AG08395 (cell line): ENCODE measurements at regions not wholly inside any gene's neighbourhood (a gene's known extent, or its start where the extent isn't known, plus 50 kb on each side); places are given as distances from the start of the nearest gene placed in this dataset.
A peak's percentile ranks its signal among the peaks of the same experiment; 100 is the strongest.
"Not testable (repeated sequence)": the region's sequence is repeated elsewhere in the genome, so short reads cannot be mapped to it uniquely, and the experiment has no call there.

ENCODE experiments used
- DNase-seq: peaks from one replicate; pipeline ENCODE4 v3.0.0; 2012; ENCODE audit warnings: mixed read lengths, low spot score

GRCh38 chr7:87007038-87007437, 52.4 kb downstream of the ELAPOR2 start:
- DNase-seq = no peak

DNA sequence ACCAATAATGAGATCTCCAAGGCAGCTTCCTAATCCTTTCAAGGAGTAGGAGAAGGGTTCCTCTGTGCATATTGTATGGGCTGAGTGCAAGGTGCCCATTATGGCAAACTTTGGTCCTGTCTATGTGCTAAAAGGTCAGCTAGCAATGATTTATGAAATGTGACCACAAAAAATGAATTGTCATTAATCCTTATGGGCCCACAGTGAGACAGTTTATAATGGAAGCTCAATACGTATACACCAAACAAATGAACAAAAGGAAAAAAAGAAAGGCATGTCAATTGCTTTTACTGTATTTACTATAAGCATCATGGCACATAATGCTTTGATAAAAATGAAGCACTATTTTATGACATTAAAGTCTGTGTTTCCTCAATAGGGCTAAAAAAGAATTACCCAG, 54.5 kb downstream of the ELAPOR2 start:
- no peak for DNase-seq

- no peak for DNase-seq
Observed at GRCh38 chr7:87003872-87004798, 55.3 kb downstream of the ELAPOR2 start.

- DNase-seq = peak; percentile 45
Observed at GRCh38 chr7:87001214-87001613, 58.2 kb downstream of the ELAPOR2 start.

DNA sequence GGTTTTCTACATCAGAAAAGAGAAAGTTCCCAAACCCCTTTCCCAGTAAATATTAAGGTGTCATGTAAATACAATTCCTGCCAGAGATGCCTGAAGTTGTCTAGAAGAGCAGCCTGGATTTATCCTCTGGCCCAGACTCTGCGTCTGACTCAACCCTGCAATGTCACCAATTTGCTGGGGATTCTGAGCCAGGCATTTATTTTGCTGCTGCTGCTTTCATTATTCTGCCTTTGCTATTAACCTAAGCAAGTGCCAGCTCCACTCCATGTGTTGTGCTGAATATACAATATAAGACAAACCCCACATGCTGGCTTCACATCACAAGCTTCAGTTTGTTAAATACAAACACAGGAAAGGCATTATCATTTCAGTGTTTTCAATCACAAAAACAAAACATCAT, 59.1 kb downstream of the ELAPOR2 start:
- peak; percentile 19 for DNase-seq

DNA sequence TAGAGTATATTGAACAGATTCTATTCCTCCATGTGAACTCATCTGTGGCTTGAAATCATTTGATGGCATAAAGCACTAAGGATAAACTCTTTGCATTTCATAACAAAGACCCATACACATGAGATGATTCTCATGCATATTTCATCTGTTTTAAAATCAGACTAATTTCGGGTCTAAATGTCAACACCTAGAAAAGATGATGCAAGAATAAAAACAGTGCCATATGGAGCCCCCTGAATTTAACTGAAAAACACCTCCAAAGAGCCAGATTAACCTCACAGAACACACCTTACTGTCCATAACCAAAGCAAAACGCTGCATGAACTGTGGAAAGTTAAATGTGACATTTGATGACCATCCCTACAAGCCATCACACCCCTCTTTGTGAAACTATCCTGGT, 59.7 kb downstream of the ELAPOR2 start:
- DNase-seq = no peak

- no peak for DNase-seq
Observed at GRCh38 chr7:86995814-86996213, 63.6 kb downstream of the ELAPOR2 start.

- no peak for DNase-seq
Observed at GRCh38 chr7:86995052-86995725, 64.3 kb downstream of the ELAPOR2 start.

- no peak for DNase-seq
Observed at GRCh38 chr7:86991771-86992191, 67.7 kb downstream of the ELAPOR2 start.

GRCh38 chr7:86991093-86991769, 68.2 kb downstream of the ELAPOR2 start:
- DNase-seq = no peak

DNA sequence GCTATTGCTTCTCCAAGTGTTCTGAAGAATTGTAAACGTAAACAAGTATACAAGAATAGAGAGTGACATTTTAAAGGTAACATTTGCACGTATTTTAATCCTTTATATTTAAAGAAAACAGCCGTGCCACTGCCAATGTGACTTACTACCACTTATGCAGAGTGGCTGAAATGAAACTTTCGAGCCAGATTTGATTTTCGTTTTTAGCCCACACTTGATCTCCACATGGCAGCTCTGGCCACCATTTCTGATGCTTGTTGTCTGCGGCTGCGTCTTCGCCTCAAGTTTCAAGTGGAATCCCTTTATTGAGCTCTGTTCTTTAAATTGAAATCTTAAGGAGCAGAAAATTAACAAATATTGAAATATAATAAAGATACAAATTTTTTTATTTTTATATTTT, 70.0 kb downstream of the ELAPOR2 start:
- no peak for DNase-seq

GRCh38 chr7:86987834-86988233, 71.6 kb downstream of the ELAPOR2 start:
- DNase-seq = not testable (repeated sequence)

DNA sequence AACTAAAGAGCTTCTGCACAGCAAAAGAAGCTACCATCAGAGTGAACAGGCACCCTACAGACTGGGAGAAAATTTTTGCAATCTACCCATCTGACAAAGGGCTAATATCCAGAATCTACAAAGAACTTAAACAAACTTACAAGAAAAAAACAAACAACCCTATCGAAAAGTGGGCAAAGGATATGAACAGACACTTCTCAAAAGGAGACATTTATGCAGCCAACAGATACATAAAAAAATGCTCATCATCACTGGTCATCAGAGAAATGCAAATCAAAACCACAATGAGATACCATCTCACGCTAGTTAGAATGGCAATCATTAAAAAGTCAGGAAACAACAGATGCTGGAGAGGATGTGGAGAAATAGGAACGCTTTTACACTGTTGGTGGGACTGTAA, 72.1 kb downstream of the ELAPOR2 start:
- not testable (repeated sequence) for DNase-seq

DNA sequence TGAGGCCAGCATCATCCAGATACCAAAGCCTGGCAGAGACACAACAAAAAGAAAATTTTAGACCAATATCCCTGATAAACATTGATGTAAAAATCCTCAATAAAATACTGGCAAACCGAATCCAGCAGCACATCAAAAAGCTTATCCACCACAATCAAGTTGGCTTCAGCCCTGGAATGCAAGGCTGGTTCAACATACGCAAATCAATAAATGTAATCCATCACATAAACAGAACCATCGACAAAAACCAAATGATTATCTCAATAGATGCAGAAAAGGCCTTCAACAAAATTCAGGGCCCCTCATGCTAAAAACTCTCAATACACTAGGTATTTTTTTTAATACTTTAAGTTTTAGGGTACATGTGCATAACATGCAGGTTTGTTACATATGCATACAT, 74.1 kb downstream of the ELAPOR2 start:
- not testable (repeated sequence) for DNase-seq

- DNase-seq = not testable (repeated sequence)
Observed at GRCh38 chr7:86983654-86984053, 75.8 kb downstream of the ELAPOR2 start.

GRCh38 chr7:86981937-86982336, 77.5 kb downstream of the ELAPOR2 start:
- DNase-seq = not testable (repeated sequence)

DNA sequence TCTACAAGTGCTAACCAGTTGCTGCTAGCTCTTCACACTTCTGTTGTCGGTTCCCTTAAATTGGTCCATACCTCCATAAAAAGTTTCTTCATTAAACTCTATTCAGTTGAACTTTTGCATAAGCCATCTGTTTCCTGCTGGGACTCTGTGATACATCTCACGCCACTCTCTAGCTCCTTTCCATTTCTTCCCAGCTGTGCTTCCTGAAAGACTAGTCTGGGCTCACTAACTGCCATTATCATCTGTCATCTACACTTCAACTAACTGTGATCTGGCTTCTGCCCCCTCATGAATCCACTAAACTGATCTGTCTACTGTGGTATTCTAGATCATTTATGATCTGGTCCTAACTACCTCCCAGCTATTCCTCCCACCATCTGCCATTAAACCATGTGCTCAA, 78.3 kb downstream of the ELAPOR2 start:
- DNase-seq = no peak

GRCh38 chr7:86980223-86980622, 79.2 kb downstream of the ELAPOR2 start:
- no peak for DNase-seq

GRCh38 chr7:86978808-86979506, 80.5 kb downstream of the ELAPOR2 start:
- no peak for DNase-seq

DNA sequence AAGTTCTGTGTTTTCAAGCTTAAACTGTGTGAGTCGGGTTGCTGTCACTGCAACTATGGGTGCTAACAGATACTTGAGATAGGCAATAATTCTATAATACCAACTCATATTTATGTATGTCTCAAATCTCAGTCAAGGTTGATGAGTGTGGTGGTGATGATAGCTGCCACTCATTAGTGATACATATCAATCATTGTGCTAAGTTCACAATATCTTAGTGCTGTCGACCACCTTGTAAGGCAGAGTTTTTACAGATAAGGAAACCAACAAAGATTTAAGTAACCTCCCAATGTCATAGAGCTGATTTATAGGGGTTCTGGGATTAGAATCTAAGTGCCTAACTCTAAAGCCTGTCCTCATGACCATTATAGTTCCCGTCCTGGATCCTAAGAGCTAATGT, 82.5 kb downstream of the ELAPOR2 start:
- DNase-seq = no peak

- DNase-seq = no peak
Observed at GRCh38 chr7:86975914-86976313, 83.5 kb downstream of the ELAPOR2 start.

GRCh38 chr7:86975449-86975848, 84.0 kb downstream of the ELAPOR2 start:
- DNase-seq = no peak
